Panc1 (cell line): ENCODE measurements at regions not wholly inside any gene's neighbourhood (a gene's known extent, or its start where the extent isn't known, plus 50 kb on each side); places are given as distances from the start of the nearest gene placed in this dataset.

Experiments
- CTCF ChIP-seq: fragments of 450-650 bp; IDR thresholded peaks from 2 replicates; pipeline ENCODE4 v1.5.1; 2017; ENCODE audit warnings: mild to moderate bottlenecking
- POLR2AphosphoS5 ChIP-seq: IDR thresholded peaks from 2 replicates; pipeline ENCODE4 v1.6.1; 2012; ENCODE audit warnings: mild to moderate bottlenecking, low read depth, low read length, moderate library complexity
- REST ChIP-seq, 2 experiments: IDR thresholded peaks; 2 replicates each; pipeline ENCODE4 v1.6.1; 2011 to 2012; ENCODE audit warnings: low read depth in 2 of 2, control low read depth in 1 of 2, low read length in 1 of 2, mild to moderate bottlenecking in 1 of 2, moderate library complexity in 1 of 2; ENCODE audit not compliant: insufficient read depth in 1 of 2
- SIN3A ChIP-seq: IDR thresholded peaks from 2 replicates; pipeline ENCODE4 v1.6.1; 2012; ENCODE audit warnings: low read depth, mild to moderate bottlenecking, low read length, moderate library complexity, borderline replicate concordance; ENCODE audit not compliant: insufficient read depth

DNA sequence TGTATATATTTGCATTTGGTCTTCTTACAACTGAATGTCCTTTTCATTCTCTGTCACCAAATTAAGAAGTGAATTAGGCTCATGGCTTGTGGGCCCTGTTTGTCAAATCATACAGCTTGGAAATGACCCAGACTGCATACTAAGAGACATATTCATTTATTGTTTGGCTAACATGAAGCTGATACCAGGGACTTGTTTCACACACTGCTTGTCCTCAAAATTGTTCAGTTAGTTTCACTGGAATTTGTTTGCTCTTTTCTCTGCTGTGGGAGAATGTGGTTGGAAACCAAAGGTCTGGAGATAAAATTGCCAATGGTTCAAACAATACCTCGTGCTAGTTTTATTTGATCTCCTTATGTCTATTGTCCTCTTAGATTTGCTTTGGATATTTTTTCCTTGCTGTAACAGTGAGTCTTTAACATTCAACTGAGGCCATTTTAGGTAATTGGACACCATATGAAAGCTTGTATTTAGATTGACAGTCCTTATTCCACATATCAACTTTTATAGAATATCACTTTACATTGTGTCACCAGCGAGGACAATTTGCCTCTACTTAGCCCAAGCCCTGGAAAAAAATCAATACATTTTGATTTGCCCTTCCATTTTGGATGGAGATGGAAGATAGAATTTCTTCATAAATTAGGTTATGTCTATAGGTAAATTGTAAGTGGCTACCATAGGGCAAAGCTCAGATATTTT, 144.3 kb upstream of the MTAP start:
- TF ChIP-seq CTCF (no peak), POLR2AphosphoS5 (no peak), REST (IDR thresholded peaks at IDR 0.05; ENCODE audit: insufficient read depth in 1 of 2, low read depth in 2 of 2, low read length in 1 of 2) (no peak), SIN3A (no peak)
